ENCODE measurements at regions not wholly inside any gene's neighbourhood (a gene's known extent, or its start where the extent isn't known, plus 50 kb on each side); places are given as distances from the start of the nearest gene placed in this dataset.
"Not testable (repeated sequence)": the region's sequence is repeated elsewhere in the genome, so short reads cannot be mapped to it uniquely, and the experiment has no call there.

- TF ChIP-seq, protein P1, sequence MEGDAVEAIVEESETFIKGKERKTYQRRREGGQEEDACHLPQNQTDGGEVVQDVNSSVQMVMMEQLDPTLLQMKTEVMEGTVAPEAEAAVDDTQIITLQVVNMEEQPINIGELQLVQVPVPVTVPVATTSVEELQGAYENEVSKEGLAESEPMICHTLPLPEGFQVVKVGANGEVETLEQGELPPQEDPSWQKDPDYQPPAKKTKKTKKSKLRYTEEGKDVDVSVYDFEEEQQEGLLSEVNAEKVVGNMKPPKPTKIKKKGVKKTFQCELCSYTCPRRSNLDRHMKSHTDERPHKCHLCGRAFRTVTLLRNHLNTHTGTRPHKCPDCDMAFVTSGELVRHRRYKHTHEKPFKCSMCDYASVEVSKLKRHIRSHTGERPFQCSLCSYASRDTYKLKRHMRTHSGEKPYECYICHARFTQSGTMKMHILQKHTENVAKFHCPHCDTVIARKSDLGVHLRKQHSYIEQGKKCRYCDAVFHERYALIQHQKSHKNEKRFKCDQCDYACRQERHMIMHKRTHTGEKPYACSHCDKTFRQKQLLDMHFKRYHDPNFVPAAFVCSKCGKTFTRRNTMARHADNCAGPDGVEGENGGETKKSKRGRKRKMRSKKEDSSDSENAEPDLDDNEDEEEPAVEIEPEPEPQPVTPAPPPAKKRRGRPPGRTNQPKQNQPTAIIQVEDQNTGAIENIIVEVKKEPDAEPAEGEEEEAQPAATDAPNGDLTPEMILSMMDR (IDR thresholded peaks at IDR 0.05; ENCODE audit: low read depth, low read length): no peak
- H3K4me3 ChIP-seq (ENCODE audit: low read depth, low read length): no peak overlapping the region
Observed at GRCh38 chr18:56423626-56424025, 214.8 kb downstream of the TXNL1 start.

DNA sequence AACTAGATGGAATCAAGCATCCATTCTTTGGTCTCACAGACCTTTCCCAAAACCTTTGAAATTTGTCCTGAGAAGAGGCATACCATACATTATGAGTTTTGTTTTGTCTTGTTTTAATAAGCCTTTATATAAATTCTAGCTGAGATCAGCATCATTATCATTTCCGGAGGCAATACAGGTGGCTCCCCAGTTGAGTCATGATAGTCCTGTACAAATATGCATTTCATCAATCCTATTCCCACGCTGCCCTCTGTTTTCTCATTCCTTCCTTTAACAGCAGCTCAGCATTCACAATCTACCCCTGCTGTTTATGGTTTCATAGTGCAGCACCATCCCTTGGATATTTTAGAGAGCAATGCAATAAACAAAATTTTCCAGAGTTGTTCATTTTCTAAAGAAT is 216.7 kb downstream of the TXNL1 start:
- TF ChIP-seq, protein P1 (IDR thresholded peaks at IDR 0.05; ENCODE audit: low read depth, low read length): no peak
- H3K4me3 ChIP-seq (ENCODE audit: low read depth, low read length): no peak overlapping the region

- not testable (repeated sequence) for H3K4me3 ChIP-seq (ENCODE audit: low read depth, low read length)
Observed at GRCh38 chr18:56420868-56421267, 217.5 kb downstream of the TXNL1 start.

- TF ChIP-seq, protein P1 (IDR thresholded peaks at IDR 0.05; ENCODE audit: low read depth, low read length): no peak
- no peak overlapping the region for H3K4me3 ChIP-seq (ENCODE audit: low read depth, low read length)
Observed at GRCh38 chr18:56414357-56414756, 224.0 kb downstream of the TXNL1 start.

- TF ChIP-seq, protein P1 (IDR thresholded peaks at IDR 0.05; ENCODE audit: low read depth, low read length): no peak
- no peak overlapping the region for H3K4me3 ChIP-seq (ENCODE audit: low read depth, low read length)
Observed at GRCh38 chr18:56413862-56414261, 224.5 kb downstream of the TXNL1 start.

DNA sequence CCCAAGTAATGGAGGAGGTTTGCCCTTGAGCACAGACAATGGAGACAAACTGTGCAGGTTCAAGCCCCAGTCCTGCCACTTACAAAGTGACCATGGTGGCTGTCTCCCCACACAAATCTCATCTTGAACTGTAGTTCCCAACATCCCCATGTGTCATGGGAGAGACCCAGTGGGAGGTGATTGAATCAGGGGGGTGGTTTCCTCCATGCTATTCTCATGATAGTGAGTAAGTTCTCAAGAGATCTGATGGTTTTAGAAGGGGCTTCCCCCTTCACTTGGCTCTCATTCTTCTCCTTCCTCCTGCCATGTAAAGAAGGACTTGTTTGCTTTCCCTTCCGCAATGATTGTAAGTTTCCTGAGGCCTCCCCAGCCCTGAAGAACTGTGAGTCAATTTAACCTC is 225.4 kb downstream of the TXNL1 start:
- no peak overlapping the region for H3K4me3 ChIP-seq (ENCODE audit: low read depth, low read length)
- TF ChIP-seq, protein P1 (IDR thresholded peaks at IDR 0.05; ENCODE audit: low read depth, low read length): no peak

- TF ChIP-seq, protein P1 (IDR thresholded peaks at IDR 0.05; ENCODE audit: low read depth, low read length): no peak
- no peak overlapping the region for H3K4me3 ChIP-seq (ENCODE audit: low read depth, low read length)
Observed at GRCh38 chr18:56409736-56410135, 228.7 kb downstream of the TXNL1 start.

- H3K4me3 ChIP-seq (ENCODE audit: low read depth, low read length): no peak overlapping the region
- TF ChIP-seq, protein P1 (IDR thresholded peaks at IDR 0.05; ENCODE audit: low read depth, low read length): no peak
Observed at GRCh38 chr18:56407646-56408180, 230.7 kb downstream of the TXNL1 start.

All from WI38 (cell line).